H1 (cell line): ENCODE measurements at regions not wholly inside any gene's neighbourhood (a gene's known extent, or its start where the extent isn't known, plus 50 kb on each side); places are given as distances from the start of the nearest gene placed in this dataset.
A peak's percentile ranks its signal among the peaks of the same experiment; 100 is the strongest.

Experiments used
- CTCF ChIA-PET: fragments of 300-600 bp; sonication (Branson Sonifier 250); formaldehyde crosslinking; loops from one replicate; lab custom pipeline; 2021; ENCODE audit not compliant: partially characterized antibody; lab: Charles Lee
- POLR2A ChIA-PET: fragments of 300-600 bp; sonication (Branson Sonifier 250); formaldehyde crosslinking; loops from one replicate; lab custom pipeline; 2021; ENCODE audit warnings: inconsistent platforms; ENCODE audit not compliant: partially characterized antibody; lab: Charles Lee
- DNase-seq, 2 experiments: peaks; one replicate each; pipeline versions ENCODE4 v3.0.0 to v3.0.0-alpha.2; 2010 to 2022; ENCODE audit warnings: low spot score in 2 of 2, low read depth in 1 of 2, mixed read lengths in 1 of 2
- FAIRE-seq: peaks from 2 replicates; lab custom pipeline; 2011; peaks lifted over from hg19 to GRCh38; lab: Jason Lieb, UNC
- H2AFZ ChIP-seq: 2 replicates; pipeline ENCODE4 v1.8.1; 2012; ENCODE audit warnings: low read length, inconsistent platforms
- H2AK5ac ChIP-seq: 2 replicates; pipeline ENCODE4 v1.6.1; 2013; ENCODE audit warnings: low read depth, low read length
- H2BK120ac ChIP-seq: replicated peaks from 2 replicates; pipeline ENCODE3; 2013; ENCODE audit warnings: low read depth, low read length, inconsistent platforms
- H2BK12ac ChIP-seq: 2 replicates; pipeline ENCODE4 v1.6.1; 2013; ENCODE audit warnings: low read depth, low read length
- H2BK15ac ChIP-seq: 2 replicates; pipeline ENCODE4 v1.6.1; 2013; ENCODE audit warnings: low read length
- H2BK20ac ChIP-seq: 2 replicates; pipeline ENCODE4 v1.6.1; 2013; ENCODE audit warnings: low read length
- H2BK5ac ChIP-seq: 2 replicates; pipeline ENCODE4 v1.6.1; 2013; ENCODE audit warnings: low read depth, low read length
- H3K14ac ChIP-seq: 2 replicates; pipeline ENCODE4 v1.6.1; 2013; ENCODE audit warnings: inconsistent platforms; ENCODE audit not compliant: insufficient read length
- H3K18ac ChIP-seq: 2 replicates; pipeline ENCODE4 v1.6.1; 2013; ENCODE audit warnings: low read length; ENCODE audit errors: extremely low read depth
- H3K23ac ChIP-seq: 2 replicates; pipeline ENCODE4 v1.6.1; 2013; ENCODE audit warnings: inconsistent platforms; ENCODE audit not compliant: insufficient read length
- H3K23me2 ChIP-seq: 2 replicates; pipeline ENCODE4 v1.6.1; 2013; ENCODE audit warnings: low read depth, low read length
- H3K27ac ChIP-seq: 2 replicates; pipeline ENCODE4 v1.6.1; 2011; ENCODE audit warnings: low read depth, low read length, inconsistent platforms
- H3K27me3 ChIP-seq, 4 experiments: replicated peaks in 1 of 4; 1 replicate in 1 of 4; 2 replicates in 3 of 4; pipeline versions ENCODE4 v1.6.1 to v1.8.1; 2011 to 2013; ENCODE audit warnings: low read length in 3 of 4, mild to moderate bottlenecking in 3 of 4, inconsistent platforms in 2 of 4, mixed read lengths in 2 of 4, moderate library complexity in 1 of 4; ENCODE audit not compliant: control insufficient read depth in 3 of 4, insufficient read depth in 3 of 4; ENCODE audit errors: extremely low read depth in 1 of 4
- H3K36me3 ChIP-seq, 4 experiments: 2 replicates each; pipeline versions ENCODE4 v1.6.1 to v1.8.1; 2011 to 2013; ENCODE audit warnings: mild to moderate bottlenecking in 4 of 4, low read length in 3 of 4, moderate library complexity in 2 of 4, control low read depth in 1 of 4, inconsistent platforms in 1 of 4; ENCODE audit not compliant: insufficient read depth in 4 of 4, control insufficient read depth in 2 of 4
- H3K4ac ChIP-seq: replicated peaks from 2 replicates; pipeline ENCODE3; 2013; ENCODE audit warnings: low read length, low read depth, mixed read lengths, inconsistent platforms; ENCODE audit not compliant: insufficient read length
- H3K4me1 ChIP-seq, 4 experiments: replicated peaks in 1 of 4; 1 replicate in 1 of 4; 2 replicates in 3 of 4; pipeline versions ENCODE4 v1.6.1 to v1.8.1; 2011 to 2013; ENCODE audit warnings: low read length in 3 of 4, inconsistent platforms in 2 of 4, mixed read lengths in 1 of 4; ENCODE audit not compliant: insufficient read depth in 4 of 4, control insufficient read depth in 3 of 4
- H3K4me2 ChIP-seq, 2 experiments: 2 replicates each; pipeline versions ENCODE4 v1.6.1 to v1.8.1; 2011 to 2013; ENCODE audit warnings: low read depth in 2 of 2, low read length in 2 of 2, control low read depth in 1 of 2, inconsistent platforms in 1 of 2, mild to moderate bottlenecking in 1 of 2; ENCODE audit not compliant: insufficient read depth in 1 of 2
- H3K4me3 ChIP-seq, 4 experiments: fragments of 200-600, 300-600 bp in 1 of 4; sonication (generic), shearing (Covaris generic), sonication (Bioruptor Twin) in 1 of 4; 2 replicates each; pipeline versions ENCODE4 v1.5.1 to v1.8.1; 2011 to 2016; ENCODE audit warnings: low read length in 4 of 4, low read depth in 3 of 4, control low read depth in 2 of 4, inconsistent platforms in 2 of 4, mild to moderate bottlenecking in 2 of 4, mixed read lengths in 1 of 4, moderate library complexity in 1 of 4; ENCODE audit not compliant: insufficient read depth in 2 of 4; ENCODE audit errors: extremely low read depth in 1 of 4
- H3K56ac ChIP-seq: replicated peaks from 2 replicates; pipeline ENCODE3; 2013; ENCODE audit warnings: low read depth, mild to moderate bottlenecking, mixed read lengths, low read length, inconsistent platforms; ENCODE audit not compliant: insufficient read length
- H3K79me1 ChIP-seq: 2 replicates; pipeline ENCODE4 v1.6.1; 2013; ENCODE audit warnings: low read depth, low read length, control low read depth
- H3K79me2 ChIP-seq, 2 experiments: 2 replicates each; pipeline versions ENCODE4 v1.6.1 to v1.8.1; 2012 to 2013; ENCODE audit warnings: low read length in 2 of 2, mild to moderate bottlenecking in 2 of 2, inconsistent platforms in 1 of 2; ENCODE audit not compliant: insufficient read depth in 2 of 2, control insufficient read depth in 1 of 2
- H3K9ac ChIP-seq, 4 experiments: replicated peaks in 1 of 4; 1 replicate in 1 of 4; 2 replicates in 3 of 4; pipeline versions ENCODE4 v1.6.1 to v1.8.1; 2011 to 2013; ENCODE audit warnings: low read depth in 3 of 4, low read length in 3 of 4, control low read depth in 2 of 4, mild to moderate bottlenecking in 2 of 4, moderate library complexity in 2 of 4, inconsistent platforms in 1 of 4; ENCODE audit errors: extremely low read depth in 1 of 4
- H3K9me3 ChIP-seq, 2 experiments: 2 replicates each; pipeline versions ENCODE4 v1.6.1 to v1.8.1; 2012 to 2013; ENCODE audit warnings: mild to moderate bottlenecking in 2 of 2, moderate library complexity in 2 of 2, control low read depth in 1 of 2, inconsistent platforms in 1 of 2, low read depth in 1 of 2, low read length in 1 of 2, mixed read lengths in 1 of 2; ENCODE audit not compliant: insufficient read depth in 2 of 2
- H4K20me1 ChIP-seq, 2 experiments: replicated peaks in 1 of 2; 2 replicates each; pipeline versions ENCODE3 to v1.8.1; 2011 to 2013; ENCODE audit warnings: inconsistent platforms in 2 of 2, low read length in 2 of 2, mild to moderate bottlenecking in 1 of 2; ENCODE audit not compliant: insufficient read depth in 2 of 2, control insufficient read depth in 1 of 2
- H4K5ac ChIP-seq: 2 replicates; pipeline ENCODE4 v1.6.1; 2013; ENCODE audit warnings: low read length, low read depth, mixed read lengths, inconsistent platforms; ENCODE audit not compliant: insufficient read length
- H4K8ac ChIP-seq: 2 replicates; pipeline ENCODE4 v1.8.0; 2013; ENCODE audit warnings: mild to moderate bottlenecking, moderate library complexity, low read length, inconsistent platforms; ENCODE audit not compliant: insufficient read depth; ENCODE audit errors: extremely low read depth
- H4K91ac ChIP-seq: replicated peaks from 2 replicates; pipeline ENCODE3; 2013; ENCODE audit warnings: low read length, mixed read lengths, inconsistent platforms; ENCODE audit not compliant: insufficient read length
- KDM4A ChIP-seq: IDR thresholded peaks from one replicate; pipeline ENCODE4 v1.7.1; 2012; ENCODE audit warnings: low read depth, mild to moderate bottlenecking, moderate library complexity, low read length, inconsistent platforms; ENCODE audit not compliant: severe bottlenecking
- RNF2 ChIP-seq: fragments of 200-900, 300-1000 bp; sonication (generic); IDR thresholded peaks from 2 replicates; pipeline ENCODE4 v1.7.1; 2016; ENCODE audit warnings: borderline replicate concordance, low read depth, mild to moderate bottlenecking, antibody characterized with exemption, low read length; ENCODE audit not compliant: poor library complexity, severe bottlenecking; ENCODE audit errors: missing control alignments
- TBP ChIP-seq: IDR thresholded peaks from 2 replicates; pipeline ENCODE4 v1.6.1; 2011; ENCODE audit warnings: low read depth, low read length, improper control_type of control experiment
- WGBS, 2 experiments: shearing (Covaris generic) in 1 of 2; methylation state at CpG; one replicate each; pipeline versions ENCODE4 v1.1.6 to v1.1.7; 2013 to 2015; ENCODE audit warnings: low lambda C conversion rate in 2 of 2, mixed read lengths in 2 of 2, inconsistent platforms in 1 of 2, low coverage in 1 of 2, missing lambda C conversion rate in 1 of 2; ENCODE audit not compliant: insufficient replicate concordance in 2 of 2, insufficient coverage in 1 of 2, insufficient read length in 1 of 2; ENCODE audit errors: extremely low coverage in 1 of 2, missing lambda C conversion rate in 1 of 2; 5-methylcytosine and 5-hydroxymethylcytosine counted together

DNA sequence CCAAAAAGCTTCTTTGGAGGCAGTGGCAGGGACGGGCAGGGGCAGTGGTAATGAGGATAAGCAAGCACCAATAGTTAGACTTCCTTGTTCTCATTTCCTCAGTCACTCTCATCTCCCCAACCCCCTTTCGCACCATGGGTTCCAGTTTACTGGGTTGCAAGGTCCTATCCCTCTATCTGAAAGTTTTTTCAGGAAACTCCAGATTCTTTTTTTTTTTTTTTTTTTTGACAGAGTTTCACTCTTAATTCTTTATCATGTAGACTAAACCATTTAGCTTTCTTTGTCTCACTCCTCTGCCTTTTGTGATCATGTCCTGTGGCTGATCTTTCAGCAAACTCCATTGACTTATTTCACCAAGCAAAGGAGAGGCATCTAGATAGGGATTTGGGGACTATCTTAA is 51.4 kb upstream of the GMDS start:
- TF ChIP-seq TBP: no peak
- no peak for TF ChIP-seq RNF2
- TF ChIP-seq KDM4A: no peak
- H2AFZ ChIP-seq: no peak overlapping the region
- no peaks in the 10 kb centered on the region for H4K20me1 ChIP-seq
- no peak for FAIRE-seq
- H3K23ac ChIP-seq: no peak overlapping the region
- peak overlapping the region; percentile 50; the same call in 1 of the 2 replicates for H2BK12ac ChIP-seq
- peak overlapping the region; percentile 51; the same call in 1 of the 2 replicates for H4K8ac ChIP-seq
- H3K14ac ChIP-seq: no peak overlapping the region
- no peak overlapping the region; the same call in 1 of the 2 replicates for H2BK15ac ChIP-seq
- peak overlapping the region in 1 of 4 experiments; percentile 29; a peak in 1 of 8 replicates for H3K4me3 ChIP-seq
- H3K79me1 ChIP-seq: no peaks in the 10 kb centered on the region
- no peaks in the 10 kb centered on the region for H3K9me3 ChIP-seq
- peak overlapping the region; percentile 57 for H3K4ac ChIP-seq
- H3K36me3 ChIP-seq: no peaks in the 10 kb centered on the region
- no peak for DNase-seq
- H3K27ac ChIP-seq: no peak overlapping the region
- H2BK120ac ChIP-seq: peak overlapping the region; percentile 78
- H3K27me3 ChIP-seq: no peaks in the 10 kb centered on the region
- peak overlapping the region; percentile 81; the same call in 1 of the 2 replicates for H2BK5ac ChIP-seq
- H3K79me2 ChIP-seq: no peaks in the 10 kb centered on the region
- ChIA-PET POLR2A (interaction anchor here (1.5 kb wide), 1 partner anchor 15 kb away, joined by 3 read pairs; no protein-coding TSS in a partner anchor), CTCF (interaction anchor here (0.6 to 0.9 kb wide), 2 partner anchors 13 to 184 kb away, joined by 3 read pairs; no protein-coding TSS in a partner anchor)
- H4K91ac ChIP-seq: peak overlapping the region; percentile 74
- no peak overlapping the region for H3K56ac ChIP-seq
- H3K9ac ChIP-seq: no peak overlapping the region
- WGBS, 2 experiments: 68% methylated on average over 2 of the region's 2 CpGs; no CpG with 5 or more reads in 1 of the 2 experiments
- peak overlapping the region; percentile 71; the same call in 1 of the 2 replicates for H2AK5ac ChIP-seq
- H3K4me2 ChIP-seq: peak overlapping the region; percentile 46 to 60; a peak in 3 of 4 replicates
- peaks cover 0 to 8% (median 1%) of the 10 kb centered on the region in 4 experiments; a peak in 1 of 7 replicates for H3K4me1 ChIP-seq
- H3K23me2 ChIP-seq: no peaks in the 10 kb centered on the region
- H3K18ac ChIP-seq: no peak overlapping the region
- no peak overlapping the region for H4K5ac ChIP-seq
- H2BK20ac ChIP-seq: 0 out of 2 replicates have a peak overlapping the region, but pooled peaks have one; percentile 86
